Stimulated activated naive CD8-positive, alpha-beta T cell treated with anti-CD3 and anti-CD28 coated beads, Interleukin-15, Interleukin-2, amounts not matched to agents 100 ng/mL and 50 ng/mL, for 24 hours (primary cell): ENCODE measurements at regions not wholly inside any gene's neighbourhood (a gene's known extent, or its start where the extent isn't known, plus 50 kb on each side); places are given as distances from the start of the nearest gene placed in this dataset.

Experiments used
- H3K27ac Mint-ChIP-seq: one replicate; pipeline ENCODE4 v1.8.0; 2021; ENCODE audit warnings: mild to moderate bottlenecking, mixed read lengths
- H3K27me3 Mint-ChIP-seq: one replicate; pipeline ENCODE4 v1.8.0; 2021; ENCODE audit warnings: mixed read lengths
- H3K36me3 Mint-ChIP-seq: one replicate; pipeline ENCODE4 v1.8.0; 2021; ENCODE audit warnings: low read depth, mixed read lengths
- H3K4me1 Mint-ChIP-seq: one replicate; pipeline ENCODE4 v1.8.0; 2021; ENCODE audit warnings: low read depth, mixed read lengths
- H3K4me3 Mint-ChIP-seq: one replicate; pipeline ENCODE4 v1.8.0; 2021; ENCODE audit warnings: mild to moderate bottlenecking, mixed read lengths
- H3K9me3 Mint-ChIP-seq: one replicate; pipeline ENCODE4 v1.8.0; 2021; ENCODE audit warnings: mixed read lengths

- no peak overlapping the region for H3K4me3 Mint-ChIP-seq
- no peak overlapping the region for H3K27ac Mint-ChIP-seq
- no peaks in the 10 kb centered on the region for H3K4me1 Mint-ChIP-seq
- peaks cover 9% of the 10 kb centered on the region for H3K27me3 Mint-ChIP-seq
- peaks cover 5% of the 10 kb centered on the region for H3K9me3 Mint-ChIP-seq
- H3K36me3 Mint-ChIP-seq: no peaks in the 10 kb centered on the region
Measured at GRCh38 chr5:2119573-2119972, 236.8 kb upstream of the IRX4 start.

- H3K4me3 Mint-ChIP-seq: no peak overlapping the region
- H3K4me1 Mint-ChIP-seq: no peaks in the 10 kb centered on the region
Measured at GRCh38 chr5:2113348-2114131, 230.8 kb upstream of the IRX4 start.

GRCh38 chr5:2112173-2113025 is 229.7 kb upstream of the IRX4 start:
- Mint-ChIP-seq H3K4me1 (no peaks in the 10 kb centered on the region), H3K27ac (no peak overlapping the region), H3K9me3 (no peaks in the 10 kb centered on the region), H3K36me3 (no peaks in the 10 kb centered on the region), H3K27me3 (peaks cover 5% of the 10 kb centered on the region), H3K4me3 (no peak overlapping the region)

More at GRCh38 chr5:2113348-2114131, 230.8 kb upstream of the IRX4 start:
- Mint-ChIP-seq H3K9me3 (no peaks in the 10 kb centered on the region), H3K27me3 (peaks cover 5% of the 10 kb centered on the region), H3K36me3 (no peaks in the 10 kb centered on the region), H3K27ac (no peak overlapping the region)

- Mint-ChIP-seq H3K36me3 (no peaks in the 10 kb centered on the region), H3K9me3 (peaks cover 1% of the 10 kb centered on the region), H3K27me3 (peaks cover 5% of the 10 kb centered on the region), H3K4me1 (no peaks in the 10 kb centered on the region), H3K27ac (no peak overlapping the region), H3K4me3 (no peak overlapping the region)
Measured at GRCh38 chr5:2111569-2112105, 228.9 kb upstream of the IRX4 start.

- H3K27ac Mint-ChIP-seq: no peak overlapping the region
- H3K36me3 Mint-ChIP-seq: no peaks in the 10 kb centered on the region
- H3K27me3 Mint-ChIP-seq: peaks cover 5% of the 10 kb centered on the region
- H3K4me1 Mint-ChIP-seq: no peaks in the 10 kb centered on the region
- H3K9me3 Mint-ChIP-seq: peaks cover 8% of the 10 kb centered on the region
- H3K4me3 Mint-ChIP-seq: no peak overlapping the region
Measured at GRCh38 chr5:2110934-2111462, 228.3 kb upstream of the IRX4 start.

GRCh38 chr5:2110137-2110933 is 227.6 kb upstream of the IRX4 start:
- Mint-ChIP-seq H3K27ac (no peak overlapping the region), H3K4me1 (no peaks in the 10 kb centered on the region), H3K36me3 (no peaks in the 10 kb centered on the region), H3K27me3 (peaks cover 5% of the 10 kb centered on the region), H3K4me3 (no peak overlapping the region), H3K9me3 (peaks cover 14% of the 10 kb centered on the region)

GRCh38 chr5:2109566-2109965 is 226.8 kb upstream of the IRX4 start:
- H3K4me3 Mint-ChIP-seq: no peak overlapping the region
- no peaks in the 10 kb centered on the region for H3K4me1 Mint-ChIP-seq
- H3K36me3 Mint-ChIP-seq: no peaks in the 10 kb centered on the region
- H3K27ac Mint-ChIP-seq: no peak overlapping the region
- H3K9me3 Mint-ChIP-seq: peaks cover 14% of the 10 kb centered on the region
- peaks cover 5% of the 10 kb centered on the region for H3K27me3 Mint-ChIP-seq

GRCh38 chr5:2106721-2107120 is 224.0 kb upstream of the IRX4 start:
- Mint-ChIP-seq H3K4me3 (no peak overlapping the region), H3K27me3 (no peaks in the 10 kb centered on the region), H3K36me3 (no peaks in the 10 kb centered on the region), H3K4me1 (no peaks in the 10 kb centered on the region), H3K9me3 (peaks cover 14% of the 10 kb centered on the region), H3K27ac (no peak overlapping the region)

GRCh38 chr5:2105141-2105540 is 222.4 kb upstream of the IRX4 start:
- no peak overlapping the region for H3K4me3 Mint-ChIP-seq
- no peak overlapping the region for H3K27ac Mint-ChIP-seq
- H3K27me3 Mint-ChIP-seq: no peaks in the 10 kb centered on the region
- no peaks in the 10 kb centered on the region for H3K4me1 Mint-ChIP-seq
- H3K36me3 Mint-ChIP-seq: no peaks in the 10 kb centered on the region
- peaks cover 14% of the 10 kb centered on the region for H3K9me3 Mint-ChIP-seq

GRCh38 chr5:2103940-2104339 is 221.2 kb upstream of the IRX4 start:
- H3K36me3 Mint-ChIP-seq: no peaks in the 10 kb centered on the region
- H3K4me3 Mint-ChIP-seq: no peak overlapping the region
- no peak overlapping the region for H3K27ac Mint-ChIP-seq
- H3K27me3 Mint-ChIP-seq: peaks cover 7% of the 10 kb centered on the region
- no peaks in the 10 kb centered on the region for H3K4me1 Mint-ChIP-seq
- peaks cover 14% of the 10 kb centered on the region for H3K9me3 Mint-ChIP-seq

GRCh38 chr5:2102819-2103776 is 220.4 kb upstream of the IRX4 start:
- peaks cover 14% of the 10 kb centered on the region for H3K9me3 Mint-ChIP-seq
- H3K27me3 Mint-ChIP-seq: peaks cover 7% of the 10 kb centered on the region
- H3K4me1 Mint-ChIP-seq: no peaks in the 10 kb centered on the region
- H3K36me3 Mint-ChIP-seq: no peaks in the 10 kb centered on the region
- H3K4me3 Mint-ChIP-seq: no peak overlapping the region
- no peak overlapping the region for H3K27ac Mint-ChIP-seq

- H3K4me3 Mint-ChIP-seq: no peak overlapping the region
- peaks cover 15% of the 10 kb centered on the region for H3K27me3 Mint-ChIP-seq
- no peaks in the 10 kb centered on the region for H3K36me3 Mint-ChIP-seq
Measured at GRCh38 chr5:2101685-2102084, 219.0 kb upstream of the IRX4 start.

GRCh38 chr5:2096887-2097505 is 214.3 kb upstream of the IRX4 start:
- H3K27me3 Mint-ChIP-seq: peaks cover 22% of the 10 kb centered on the region
- no peak overlapping the region for H3K27ac Mint-ChIP-seq
- H3K4me1 Mint-ChIP-seq: no peaks in the 10 kb centered on the region

More at GRCh38 chr5:2101685-2102084, 219.0 kb upstream of the IRX4 start:
- Mint-ChIP-seq H3K9me3 (peaks cover 13% of the 10 kb centered on the region), H3K27ac (no peak overlapping the region), H3K4me1 (no peaks in the 10 kb centered on the region)

More at GRCh38 chr5:2096887-2097505, 214.3 kb upstream of the IRX4 start:
- Mint-ChIP-seq H3K9me3 (no peaks in the 10 kb centered on the region), H3K36me3 (no peaks in the 10 kb centered on the region), H3K4me3 (no peak overlapping the region)
